ENCODE measurements at regions not wholly inside any gene's neighbourhood (a gene's known extent, or its start where the extent isn't known, plus 50 kb on each side); places are given as distances from the start of the nearest gene placed in this dataset.

DNA sequence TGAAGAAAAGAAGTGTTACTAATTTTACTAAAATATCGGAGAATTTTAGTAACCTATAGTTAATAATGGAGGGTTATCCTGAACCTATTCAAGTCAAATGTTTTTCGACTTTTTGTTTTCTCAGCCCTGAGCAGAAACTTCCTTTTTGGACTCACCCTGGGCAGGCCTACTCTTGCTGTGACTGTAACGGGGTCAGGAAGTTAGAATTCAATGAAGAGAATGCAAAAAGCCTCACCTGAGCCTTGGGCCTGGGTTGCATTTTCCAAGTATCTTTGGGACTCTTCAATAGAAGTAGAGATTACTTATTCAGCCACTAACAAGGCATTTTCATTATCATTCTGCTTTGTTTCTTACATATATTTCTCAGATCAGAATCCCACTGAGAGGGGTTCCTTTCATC is 405.3 kb downstream of the TLR4 start:
- no peaks in the 10 kb centered on the region for H3K27me3 Mint-ChIP-seq (ENCODE audit: low read depth)
- intact Hi-C loops (cut with micrococcal nuclease) = no loop called here
- no peaks in the 10 kb centered on the region for H3K4me1 Mint-ChIP-seq (ENCODE audit: low read depth)
- no peak for DNase-seq (ENCODE audit: low spot score)
- H3K27ac Mint-ChIP-seq = no peak overlapping the region
- no peaks in the 10 kb centered on the region for H3K9me3 Mint-ChIP-seq
- H3K4me3 Mint-ChIP-seq (ENCODE audit: low read depth) = no peak overlapping the region
- no peaks in the 10 kb centered on the region for H3K36me3 Mint-ChIP-seq (ENCODE audit: low read depth)

DNA sequence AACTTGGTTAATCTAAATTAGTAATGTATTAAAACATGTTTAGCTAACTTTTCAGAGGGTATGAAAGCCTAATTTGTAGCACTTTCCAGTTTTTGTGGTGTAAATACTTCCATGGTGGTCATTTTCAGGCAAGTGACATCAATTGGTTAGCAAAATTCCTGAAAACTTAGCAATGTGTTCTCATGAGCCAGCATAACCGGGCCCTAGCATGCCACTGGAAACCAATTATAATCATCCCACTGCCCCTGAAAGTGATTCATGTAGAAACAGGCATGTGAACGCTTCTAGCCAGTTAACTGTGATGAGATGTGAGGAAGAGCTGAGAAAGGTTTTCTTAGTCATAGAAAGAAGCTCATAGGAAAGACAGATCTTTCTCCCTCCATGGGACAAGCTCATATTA is 417.2 kb downstream of the TLR4 start:
- no peaks in the 10 kb centered on the region for H3K27me3 Mint-ChIP-seq (ENCODE audit: low read depth)
- intact Hi-C loops (cut with micrococcal nuclease) = no loop called here
- H3K4me3 Mint-ChIP-seq (ENCODE audit: low read depth) = no peak overlapping the region
- peaks cover 4% of the 10 kb centered on the region for H3K9me3 Mint-ChIP-seq
- H3K27ac Mint-ChIP-seq = no peak overlapping the region
- no peaks in the 10 kb centered on the region for H3K4me1 Mint-ChIP-seq (ENCODE audit: low read depth)
- no peaks in the 10 kb centered on the region for H3K36me3 Mint-ChIP-seq (ENCODE audit: low read depth)
- DNase-seq (ENCODE audit: low spot score) = no peak

DNA sequence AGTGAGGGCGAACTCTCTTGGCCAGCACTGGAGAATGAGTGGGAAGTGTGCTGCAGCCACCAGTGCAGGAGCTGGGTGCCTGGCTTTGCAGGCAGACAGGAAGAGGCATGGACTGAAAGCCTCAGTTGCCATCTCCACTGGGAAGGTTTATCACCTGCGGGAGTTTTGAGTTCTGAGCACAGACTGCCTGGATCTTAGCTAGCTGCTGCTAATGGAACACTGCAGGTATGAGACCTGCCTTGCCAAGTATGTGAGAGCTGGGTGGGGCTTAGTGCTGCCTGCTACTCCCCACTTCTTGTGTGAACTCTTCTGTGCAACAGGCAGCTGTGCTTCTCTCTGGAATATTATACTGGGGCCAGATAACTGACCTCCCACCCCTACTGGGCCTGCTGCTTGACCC is 424.1 kb downstream of the TLR4 start:
- Mint-ChIP-seq H3K27ac (no peak overlapping the region), H3K27me3 (ENCODE audit: low read depth) (no peaks in the 10 kb centered on the region), H3K4me1 (ENCODE audit: low read depth) (no peaks in the 10 kb centered on the region)

DNA sequence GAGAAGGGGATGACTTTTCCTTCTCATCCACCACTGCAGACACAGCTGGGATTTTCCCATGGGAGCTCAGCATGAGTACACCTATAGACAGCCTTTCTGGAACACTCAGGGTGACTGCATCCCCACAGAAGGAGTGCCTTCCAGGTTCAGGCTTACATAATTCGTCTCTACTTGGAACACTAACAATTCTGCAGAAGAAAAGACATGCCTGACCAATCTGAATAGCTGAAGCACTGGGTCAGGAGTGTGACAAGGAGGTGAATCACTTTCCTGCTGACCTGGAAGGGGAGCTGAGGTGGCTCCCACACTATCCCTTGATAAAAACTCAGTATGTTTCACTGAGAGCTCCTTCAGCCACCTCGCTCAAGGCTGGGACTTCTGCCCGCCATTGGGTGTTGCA is 425.3 kb downstream of the TLR4 start:
- H3K9me3 Mint-ChIP-seq = peaks cover 16% of the 10 kb centered on the region
- no peak overlapping the region for H3K27ac Mint-ChIP-seq
- no peak for DNase-seq (ENCODE audit: low spot score)
- intact Hi-C loops (cut with micrococcal nuclease) = no loop called here
- no peaks in the 10 kb centered on the region for H3K4me1 Mint-ChIP-seq (ENCODE audit: low read depth)
- H3K27me3 Mint-ChIP-seq (ENCODE audit: low read depth) = no peaks in the 10 kb centered on the region
- no peak overlapping the region for H3K4me3 Mint-ChIP-seq (ENCODE audit: low read depth)
- H3K36me3 Mint-ChIP-seq (ENCODE audit: low read depth) = no peaks in the 10 kb centered on the region

More for the DNA sequence above, 424.1 kb downstream of the TLR4 start:
- Mint-ChIP-seq H3K9me3 (peaks cover 16% of the 10 kb centered on the region), H3K4me3 (ENCODE audit: low read depth) (no peak overlapping the region), H3K36me3 (ENCODE audit: low read depth) (no peaks in the 10 kb centered on the region)
- intact Hi-C loops (cut with micrococcal nuclease) = no loop called here
- DNase-seq (ENCODE audit: low spot score) = no peak

DNA sequence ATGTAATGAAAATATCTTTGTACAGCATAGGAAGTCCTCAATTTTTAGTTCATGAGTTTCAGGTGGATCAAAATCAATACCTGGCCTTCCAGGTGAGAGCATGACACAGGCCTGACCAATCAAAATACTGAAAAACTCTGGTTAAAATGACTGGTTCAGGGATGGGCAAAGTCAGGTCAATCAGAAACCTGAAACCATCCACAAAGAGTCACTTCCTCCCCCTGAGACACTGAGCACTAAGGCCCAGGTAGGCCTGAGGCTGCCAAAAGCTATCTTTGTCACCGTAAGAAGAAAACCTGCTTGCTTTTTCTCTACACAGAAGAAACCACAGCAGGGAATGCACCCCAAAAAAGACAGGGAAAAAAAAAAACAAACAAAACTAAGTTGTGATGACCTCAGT is 444.8 kb downstream of the TLR4 start:
- Mint-ChIP-seq H3K9me3 (no peaks in the 10 kb centered on the region), H3K4me3 (ENCODE audit: low read depth) (no peak overlapping the region), H3K27ac (no peak overlapping the region), H3K4me1 (ENCODE audit: low read depth) (no peaks in the 10 kb centered on the region), H3K27me3 (ENCODE audit: low read depth) (no peaks in the 10 kb centered on the region), H3K36me3 (ENCODE audit: low read depth) (no peaks in the 10 kb centered on the region)
- DNase-seq (ENCODE audit: low spot score) = no peak
- intact Hi-C loops (cut with micrococcal nuclease) = no loop called here

DNA sequence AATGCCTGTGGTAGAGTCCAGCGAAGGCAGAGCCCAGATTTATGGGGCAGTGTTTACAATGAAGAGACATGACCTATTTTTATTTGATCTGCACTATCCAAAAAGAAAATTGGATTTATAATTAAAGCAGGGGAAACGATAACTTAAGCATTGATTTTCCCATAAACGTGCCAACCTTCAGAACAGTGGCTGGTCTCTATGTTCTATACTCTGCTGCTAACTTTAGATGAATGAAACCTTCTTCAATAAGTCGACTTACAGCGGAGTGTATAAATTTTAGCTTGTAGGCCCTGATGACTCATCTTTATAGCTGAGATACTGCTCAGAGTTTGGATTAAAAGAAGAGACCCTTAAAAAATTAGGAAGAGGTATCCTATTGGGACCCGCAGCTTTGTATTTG is 452.6 kb downstream of the TLR4 start:
- DNase-seq (ENCODE audit: low spot score) = no peak
- intact Hi-C loops (cut with micrococcal nuclease) = no loop called here
- no peaks in the 10 kb centered on the region for H3K4me1 Mint-ChIP-seq (ENCODE audit: low read depth)
- H3K27me3 Mint-ChIP-seq (ENCODE audit: low read depth) = no peaks in the 10 kb centered on the region
- H3K27ac Mint-ChIP-seq = no peak overlapping the region
- no peaks in the 10 kb centered on the region for H3K9me3 Mint-ChIP-seq
- no peak overlapping the region for H3K4me3 Mint-ChIP-seq (ENCODE audit: low read depth)
- no peaks in the 10 kb centered on the region for H3K36me3 Mint-ChIP-seq (ENCODE audit: low read depth)

DNA sequence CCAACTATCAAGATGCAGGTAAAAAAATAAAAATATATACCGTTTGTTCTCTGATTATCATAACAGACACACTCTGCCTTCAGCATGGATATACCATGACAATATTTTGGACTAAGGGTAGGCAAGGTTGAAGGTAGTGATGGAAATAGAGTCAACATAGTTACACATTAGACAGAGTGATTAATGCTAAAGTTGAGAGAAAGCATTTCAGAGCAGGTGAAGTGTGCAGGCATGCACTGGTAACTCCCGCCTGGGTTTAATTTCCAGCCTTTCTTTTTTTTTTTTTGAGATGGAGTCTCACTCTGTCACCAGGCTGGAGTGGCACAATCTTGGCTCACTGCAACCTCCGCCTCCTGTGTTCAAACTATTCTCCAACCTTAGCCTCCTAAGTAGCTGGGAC is 458.5 kb downstream of the TLR4 start:
- Mint-ChIP-seq H3K4me3 (ENCODE audit: low read depth) (no peak overlapping the region), H3K27ac (no peak overlapping the region), H3K4me1 (ENCODE audit: low read depth) (no peaks in the 10 kb centered on the region), H3K9me3 (no peaks in the 10 kb centered on the region), H3K36me3 (ENCODE audit: low read depth) (no peaks in the 10 kb centered on the region), H3K27me3 (ENCODE audit: low read depth) (no peaks in the 10 kb centered on the region)
- no peak for DNase-seq (ENCODE audit: low spot score)
- intact Hi-C loops (cut with micrococcal nuclease) = no loop called here

DNA sequence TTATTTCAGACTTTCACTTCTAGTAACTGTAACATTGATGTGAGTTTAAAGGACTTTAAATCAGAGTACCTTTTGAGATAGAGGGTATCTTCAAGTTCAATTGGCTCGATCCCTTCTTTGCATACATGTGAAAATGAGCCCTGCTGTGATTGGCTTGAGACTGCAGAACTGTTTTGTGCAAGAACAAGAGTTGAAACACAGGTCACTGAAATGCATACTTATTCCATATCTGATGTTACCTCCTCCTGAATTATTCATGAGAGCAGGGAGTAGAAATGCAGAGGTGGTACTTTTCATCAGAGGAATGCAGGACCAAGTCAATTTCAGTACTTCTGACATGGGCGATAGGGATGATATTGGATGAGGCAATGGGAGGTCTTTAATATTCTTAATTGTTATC is 459.5 kb downstream of the TLR4 start:
- Mint-ChIP-seq H3K4me3 (ENCODE audit: low read depth) (no peak overlapping the region), H3K27me3 (ENCODE audit: low read depth) (no peaks in the 10 kb centered on the region), H3K9me3 (no peaks in the 10 kb centered on the region), H3K27ac (no peak overlapping the region), H3K4me1 (ENCODE audit: low read depth) (no peaks in the 10 kb centered on the region), H3K36me3 (ENCODE audit: low read depth) (no peaks in the 10 kb centered on the region)
- DNase-seq (ENCODE audit: low spot score) = no peak
- intact Hi-C loops (cut with micrococcal nuclease) = no loop called here

DNA sequence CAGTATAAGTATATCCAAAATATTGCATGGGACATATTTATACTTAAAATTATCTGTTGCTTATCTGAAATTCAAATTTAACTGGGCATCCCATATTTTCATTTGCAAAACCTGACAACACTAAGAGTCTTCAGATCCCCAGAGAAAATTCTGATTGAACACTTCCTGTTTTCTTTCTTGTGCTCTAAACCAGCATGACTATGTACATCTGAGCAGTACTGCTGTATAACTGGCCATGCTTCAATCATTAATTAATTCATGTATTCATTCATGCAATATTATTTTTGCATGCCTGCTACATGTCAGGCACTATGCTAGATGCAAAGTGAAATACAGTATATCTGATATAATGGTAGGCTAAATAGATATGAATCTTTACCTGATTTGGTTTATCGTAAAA is 461.2 kb downstream of the TLR4 start:
- Mint-ChIP-seq H3K27ac (no peak overlapping the region), H3K4me3 (ENCODE audit: low read depth) (no peak overlapping the region), H3K4me1 (ENCODE audit: low read depth) (no peaks in the 10 kb centered on the region), H3K36me3 (ENCODE audit: low read depth) (no peaks in the 10 kb centered on the region), H3K27me3 (ENCODE audit: low read depth) (no peaks in the 10 kb centered on the region), H3K9me3 (no peaks in the 10 kb centered on the region)
- no peak for DNase-seq (ENCODE audit: low spot score)
- intact Hi-C loops (cut with micrococcal nuclease) = no loop called here

DNA sequence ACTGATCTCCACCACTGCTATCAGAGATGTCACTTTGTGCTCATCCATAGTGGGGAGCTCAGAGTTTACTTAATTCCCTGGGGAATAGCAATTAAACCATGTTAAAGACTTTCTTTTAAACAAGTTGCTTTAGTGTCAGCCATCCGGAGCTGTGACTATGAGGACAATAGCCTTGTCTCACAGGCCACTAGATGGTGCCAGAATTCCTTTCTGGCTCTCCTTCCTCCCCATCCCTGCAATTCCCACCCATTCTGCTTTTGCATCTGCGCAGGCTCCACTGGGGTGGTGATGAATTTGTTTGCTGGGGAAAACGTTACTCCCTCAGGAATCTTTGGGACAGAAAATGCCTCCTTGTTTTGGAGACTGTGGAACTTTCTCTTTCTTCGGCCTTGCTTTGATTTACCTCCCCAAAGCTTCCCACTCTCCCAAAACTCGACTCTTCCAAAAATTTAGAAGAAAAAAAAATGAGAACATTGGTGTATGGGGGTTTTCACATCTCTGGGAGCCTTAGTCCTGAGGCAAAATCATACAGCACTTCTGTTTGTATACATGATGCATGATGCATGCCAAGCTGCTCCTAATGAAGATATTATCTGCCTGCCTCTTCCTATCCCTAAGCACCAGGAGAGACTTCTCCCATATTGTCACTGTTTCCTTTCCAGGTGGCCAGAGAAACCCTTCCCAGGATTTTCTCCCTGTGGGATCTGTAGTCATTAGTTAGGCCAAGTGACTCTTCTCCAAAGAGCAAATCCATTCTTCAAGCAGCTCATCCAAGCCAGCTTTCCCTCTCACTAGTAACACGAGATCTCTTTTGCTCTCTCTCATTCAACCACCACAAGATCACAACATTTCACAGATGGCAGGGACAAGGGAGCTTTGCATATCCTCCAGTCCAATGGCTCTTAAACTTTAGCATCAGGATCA is 466.1 kb downstream of the TLR4 start:
- H3K27ac Mint-ChIP-seq = no peak overlapping the region
- no peaks in the 10 kb centered on the region for H3K4me1 Mint-ChIP-seq (ENCODE audit: low read depth)
- no peak overlapping the region for H3K4me3 Mint-ChIP-seq (ENCODE audit: low read depth)
- H3K36me3 Mint-ChIP-seq (ENCODE audit: low read depth) = no peaks in the 10 kb centered on the region
- no peaks in the 10 kb centered on the region for H3K27me3 Mint-ChIP-seq (ENCODE audit: low read depth)
- no peak for DNase-seq (ENCODE audit: low spot score)
- H3K9me3 Mint-ChIP-seq = no peaks in the 10 kb centered on the region
- intact Hi-C loops (cut with micrococcal nuclease) = no loop called here

DNA sequence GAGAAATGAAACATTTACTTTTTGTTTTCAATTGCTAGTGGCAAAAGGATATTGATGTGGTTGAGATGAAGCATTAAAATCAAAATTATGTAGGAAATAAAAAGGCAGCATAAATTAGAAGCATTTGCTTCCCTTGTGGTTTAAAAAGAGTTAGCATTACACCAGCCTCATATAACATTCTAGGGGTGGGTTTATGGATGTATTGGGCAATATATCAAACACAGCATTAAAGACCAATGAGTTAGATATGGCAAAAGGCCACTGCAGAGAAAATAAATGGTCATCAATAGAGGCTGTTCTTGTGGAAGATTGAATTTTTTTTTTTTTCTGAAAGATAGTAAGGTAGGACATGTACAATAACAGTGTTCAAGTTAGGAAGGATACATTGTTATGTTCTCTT is 473.0 kb downstream of the TLR4 start:
- no peaks in the 10 kb centered on the region for H3K36me3 Mint-ChIP-seq (ENCODE audit: low read depth)
- no peak overlapping the region for H3K27ac Mint-ChIP-seq
- H3K4me1 Mint-ChIP-seq (ENCODE audit: low read depth) = no peaks in the 10 kb centered on the region
- intact Hi-C loops (cut with micrococcal nuclease) = no loop called here
- no peaks in the 10 kb centered on the region for H3K9me3 Mint-ChIP-seq
- H3K27me3 Mint-ChIP-seq (ENCODE audit: low read depth) = no peaks in the 10 kb centered on the region
- no peak overlapping the region for H3K4me3 Mint-ChIP-seq (ENCODE audit: low read depth)
- DNase-seq (ENCODE audit: low spot score) = no peak

DNA sequence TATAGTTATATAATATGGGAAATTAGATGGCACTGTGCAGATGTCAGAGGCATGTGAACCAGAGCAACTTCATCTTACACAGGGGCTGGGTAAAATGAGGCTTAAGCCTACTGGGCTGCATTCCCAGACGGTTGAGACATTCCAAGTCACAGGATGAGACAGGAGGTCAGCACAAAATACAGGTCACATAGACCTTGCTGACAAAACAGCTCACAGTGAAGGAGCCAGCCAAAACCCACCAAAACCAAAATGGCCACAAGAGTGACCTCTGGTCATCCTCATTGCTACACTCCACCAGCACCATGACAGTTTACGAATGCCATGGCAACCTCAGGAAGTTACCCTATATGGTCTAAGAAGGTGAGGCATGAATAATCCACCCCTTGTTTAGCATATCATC is 479.4 kb downstream of the TLR4 start:
- Mint-ChIP-seq H3K27ac (no peak overlapping the region), H3K4me1 (ENCODE audit: low read depth) (no peaks in the 10 kb centered on the region), H3K4me3 (ENCODE audit: low read depth) (no peak overlapping the region), H3K27me3 (ENCODE audit: low read depth) (no peaks in the 10 kb centered on the region), H3K36me3 (ENCODE audit: low read depth) (no peaks in the 10 kb centered on the region), H3K9me3 (no peaks in the 10 kb centered on the region)
- intact Hi-C loops (cut with micrococcal nuclease) = no loop called here
- no peak for DNase-seq (ENCODE audit: low spot score)

DNA sequence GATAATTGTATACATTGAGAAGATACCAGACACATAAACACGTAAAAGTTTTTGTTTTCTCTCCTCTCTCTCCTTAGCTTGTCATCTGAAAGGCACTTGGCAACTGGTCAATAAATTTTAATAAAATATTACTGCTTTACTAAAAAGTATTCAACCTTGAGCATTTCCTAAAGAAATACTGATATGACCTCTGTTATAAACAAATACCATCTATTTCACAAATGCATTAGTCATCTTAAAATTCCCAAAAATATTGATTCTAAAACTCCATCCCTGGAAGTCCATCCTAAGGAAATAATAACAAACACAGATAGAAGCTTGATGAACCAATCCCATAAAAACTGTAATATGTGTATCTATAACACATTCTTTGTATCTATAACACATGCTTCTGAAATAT is 483.2 kb downstream of the TLR4 start:
- intact Hi-C loops (cut with micrococcal nuclease) = no loop called here
- Mint-ChIP-seq H3K27me3 (ENCODE audit: low read depth) (no peaks in the 10 kb centered on the region), H3K4me1 (ENCODE audit: low read depth) (no peaks in the 10 kb centered on the region), H3K27ac (no peak overlapping the region), H3K9me3 (peaks cover 15% of the 10 kb centered on the region), H3K36me3 (ENCODE audit: low read depth) (no peaks in the 10 kb centered on the region), H3K4me3 (ENCODE audit: low read depth) (no peak overlapping the region)
- no peak for DNase-seq (ENCODE audit: low spot score)

DNA sequence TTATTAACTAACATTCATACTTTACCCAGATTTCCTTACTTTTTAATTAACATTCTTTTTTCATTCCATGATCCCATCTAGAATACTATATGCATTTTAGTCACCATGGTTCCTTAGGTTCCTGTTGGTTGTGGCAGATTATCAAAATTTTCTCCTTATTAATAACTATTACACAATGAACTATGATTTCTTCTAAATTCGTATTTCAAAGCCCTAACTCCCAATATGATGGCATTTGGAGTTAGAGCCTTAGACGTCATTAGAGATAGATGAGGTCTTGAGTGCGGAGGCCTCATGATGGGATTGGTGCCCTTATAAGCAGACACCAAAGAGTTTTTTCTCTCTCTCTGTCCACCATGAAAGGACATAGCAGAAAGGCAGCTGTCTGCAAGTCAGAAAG is 485.4 kb downstream of the TLR4 start:
- DNase-seq (ENCODE audit: low spot score) = no peak
- Mint-ChIP-seq H3K36me3 (ENCODE audit: low read depth) (no peaks in the 10 kb centered on the region), H3K27me3 (ENCODE audit: low read depth) (no peaks in the 10 kb centered on the region), H3K27ac (no peak overlapping the region), H3K4me3 (ENCODE audit: low read depth) (no peak overlapping the region), H3K4me1 (ENCODE audit: low read depth) (no peaks in the 10 kb centered on the region), H3K9me3 (peaks cover 27% of the 10 kb centered on the region)
- intact Hi-C loops (cut with micrococcal nuclease) = no loop called here
